Caco-2 (cell line): ENCODE measurements at regions not wholly inside any gene's neighbourhood (a gene's known extent, or its start where the extent isn't known, plus 50 kb on each side); places are given as distances from the start of the nearest gene placed in this dataset.

Experiments
- BruUV-seq: library from RNA; stranded (reverse); fragments of 400-500 nt; replicated peaks from 2 replicates; lab custom pipeline; 2021; lab: Mats Ljungman, UMichigan
- CTCF ChIA-PET: fragments of 300-600 bp; sonication (Branson Sonifier 250); formaldehyde crosslinking; loops from one replicate; lab custom pipeline; 2022; ENCODE audit warnings: antibody characterized with exemption; lab: Charles Lee
- POLR2A ChIA-PET: fragments of 300-600 bp; sonication (Branson Sonifier 250); formaldehyde crosslinking; loops from one replicate; lab custom pipeline; 2022; ENCODE audit warnings: antibody characterized with exemption; lab: Charles Lee
- DNase-seq, 2 experiments: peaks; one replicate each; pipeline versions ENCODE4 v3.0.0 to v3.0.0-alpha.2; 2020 to 2022
- H3K27me3 ChIP-seq: replicated peaks from 2 replicates; pipeline ENCODE4 v1.6.0; 2011; ENCODE audit warnings: low read length; ENCODE audit not compliant: control insufficient read depth, insufficient read depth
- H3K36me3 ChIP-seq: 2 replicates; pipeline ENCODE4 v1.5.1; 2011; ENCODE audit warnings: low read length; ENCODE audit not compliant: control insufficient read depth, insufficient read depth
- H3K4me1 ChIP-seq: fragments of 250-450 bp; sonication (Bioruptor Pico); 2 replicates; pipeline ENCODE4 v1.5.1; 2020; ENCODE audit warnings: mild to moderate bottlenecking
- H3K4me3 ChIP-seq: 2 replicates; pipeline ENCODE4 v1.5.1; 2011; ENCODE audit warnings: low read depth, mild to moderate bottlenecking, control low read depth, low read length
- H3K9me3 ChIP-seq: fragments of 250-450 bp; sonication (Bioruptor Pico); 2 replicates; pipeline ENCODE4 v1.5.1; 2020; ENCODE audit warnings: mild to moderate bottlenecking, moderate library complexity
- H3K27ac Mint-ChIP-seq: one replicate; pipeline ENCODE4 v1.8.0; 2022; ENCODE audit warnings: mixed read lengths; ENCODE audit not compliant: unreplicated experiment
- H3K27me3 Mint-ChIP-seq: one replicate; pipeline ENCODE4 v1.8.0; 2022; ENCODE audit warnings: mixed read lengths; ENCODE audit not compliant: insufficient read depth, unreplicated experiment
- H3K36me3 Mint-ChIP-seq: one replicate; pipeline ENCODE4 v1.8.0; 2022; ENCODE audit warnings: mild to moderate bottlenecking, mixed read lengths; ENCODE audit not compliant: insufficient read depth, unreplicated experiment
- H3K4me1 Mint-ChIP-seq: one replicate; pipeline ENCODE4 v1.8.0; 2022; ENCODE audit warnings: low read depth, mixed read lengths; ENCODE audit not compliant: unreplicated experiment
- H3K4me3 Mint-ChIP-seq: one replicate; pipeline ENCODE4 v1.8.0; 2022; ENCODE audit warnings: mild to moderate bottlenecking, moderate library complexity, mixed read lengths; ENCODE audit not compliant: unreplicated experiment
- H3K9me3 Mint-ChIP-seq: one replicate; pipeline ENCODE4 v1.8.0; 2022; ENCODE audit warnings: mixed read lengths; ENCODE audit not compliant: unreplicated experiment
- intact Hi-C: fragments of 100-400 bp; cut with micrococcal nuclease; formaldehyde crosslinking; loops from one replicate; pipeline ENCODE4 v1.10.0; 2022; ENCODE audit not compliant: unreplicated experiment
- TF ChIP-seq, protein P1 (sequence below), 2 experiments: fragments of 200-600 bp in 1 of 2; IDR thresholded peaks; 1 replicate in 1 of 2; 2 replicates in 1 of 2; pipeline versions ENCODE4 v1.5.1 to v1.8.0; 2011 to 2022; ENCODE audit warnings: antibody characterized with exemption in 1 of 2, control low read depth in 1 of 2, inconsistent platforms in 1 of 2, low read depth in 1 of 2, low read length in 1 of 2, mild to moderate bottlenecking in 1 of 2, moderate library complexity in 1 of 2; ENCODE audit not compliant: insufficient read depth in 1 of 2, severe bottlenecking in 1 of 2, unreplicated experiment in 1 of 2

DNA sequence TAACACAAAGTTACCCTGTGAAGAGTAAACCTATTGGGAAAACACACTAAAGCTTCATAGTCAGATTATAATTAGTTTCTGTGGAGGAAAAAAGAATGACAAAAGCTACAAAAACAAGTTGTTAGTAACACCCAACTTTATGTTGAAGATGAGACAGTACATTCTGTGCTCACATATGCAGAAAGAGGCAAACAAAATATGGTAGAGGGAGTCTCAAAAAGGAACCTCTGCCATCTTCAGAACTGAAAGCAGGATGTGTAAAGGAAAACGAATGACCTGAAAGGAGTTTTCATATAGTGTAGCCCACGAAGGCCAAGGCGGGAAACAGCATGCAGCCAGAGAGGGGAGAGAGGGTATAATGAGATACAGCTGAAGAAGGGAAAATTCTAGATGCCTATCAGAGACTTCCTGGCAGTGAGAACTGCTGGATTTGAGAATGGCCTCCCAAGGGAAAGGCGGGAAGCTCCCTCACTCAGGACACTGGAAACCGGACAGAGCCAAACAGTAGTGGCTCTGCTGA is 84.1 kb upstream of the HEY2 start:
- H3K4me3 ChIP-seq: no peak overlapping the region
- no peaks in the 10 kb centered on the region for H3K36me3 ChIP-seq
- intact Hi-C loops: no loop called here
- POLR2A ChIA-PET: interaction anchor here (0.6 kb wide), 1 partner anchor 364 kb away, joined by 6 read pairs; the partner anchor contains the start of gene HDDC2
- peaks cover 14% of the 10 kb centered on the region for H3K27me3 Mint-ChIP-seq
- CTCF ChIA-PET: no interaction called here
- no peaks in the 10 kb centered on the region for H3K9me3 ChIP-seq
- H3K4me1 ChIP-seq: no peaks in the 10 kb centered on the region
- no peaks in the 10 kb centered on the region for H3K4me1 Mint-ChIP-seq
- no peaks in the 10 kb centered on the region; the same call in 1 of the 2 replicates for H3K27me3 ChIP-seq
- DNase-seq: no peak
- H3K36me3 Mint-ChIP-seq: no peaks in the 10 kb centered on the region
- no peak overlapping the region for H3K27ac Mint-ChIP-seq
- H3K4me3 Mint-ChIP-seq: no peak overlapping the region
- H3K9me3 Mint-ChIP-seq: no peaks in the 10 kb centered on the region
- TF ChIP-seq, protein P1, sequence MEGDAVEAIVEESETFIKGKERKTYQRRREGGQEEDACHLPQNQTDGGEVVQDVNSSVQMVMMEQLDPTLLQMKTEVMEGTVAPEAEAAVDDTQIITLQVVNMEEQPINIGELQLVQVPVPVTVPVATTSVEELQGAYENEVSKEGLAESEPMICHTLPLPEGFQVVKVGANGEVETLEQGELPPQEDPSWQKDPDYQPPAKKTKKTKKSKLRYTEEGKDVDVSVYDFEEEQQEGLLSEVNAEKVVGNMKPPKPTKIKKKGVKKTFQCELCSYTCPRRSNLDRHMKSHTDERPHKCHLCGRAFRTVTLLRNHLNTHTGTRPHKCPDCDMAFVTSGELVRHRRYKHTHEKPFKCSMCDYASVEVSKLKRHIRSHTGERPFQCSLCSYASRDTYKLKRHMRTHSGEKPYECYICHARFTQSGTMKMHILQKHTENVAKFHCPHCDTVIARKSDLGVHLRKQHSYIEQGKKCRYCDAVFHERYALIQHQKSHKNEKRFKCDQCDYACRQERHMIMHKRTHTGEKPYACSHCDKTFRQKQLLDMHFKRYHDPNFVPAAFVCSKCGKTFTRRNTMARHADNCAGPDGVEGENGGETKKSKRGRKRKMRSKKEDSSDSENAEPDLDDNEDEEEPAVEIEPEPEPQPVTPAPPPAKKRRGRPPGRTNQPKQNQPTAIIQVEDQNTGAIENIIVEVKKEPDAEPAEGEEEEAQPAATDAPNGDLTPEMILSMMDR (IDR thresholded peaks at IDR 0.05; ENCODE audit: insufficient read depth in 1 of 2, low read depth in 1 of 2, low read length in 1 of 2, severe bottlenecking in 1 of 2, unreplicated experiment in 1 of 2): no peak
- no TSS peak for BruUV-seq

DNA sequence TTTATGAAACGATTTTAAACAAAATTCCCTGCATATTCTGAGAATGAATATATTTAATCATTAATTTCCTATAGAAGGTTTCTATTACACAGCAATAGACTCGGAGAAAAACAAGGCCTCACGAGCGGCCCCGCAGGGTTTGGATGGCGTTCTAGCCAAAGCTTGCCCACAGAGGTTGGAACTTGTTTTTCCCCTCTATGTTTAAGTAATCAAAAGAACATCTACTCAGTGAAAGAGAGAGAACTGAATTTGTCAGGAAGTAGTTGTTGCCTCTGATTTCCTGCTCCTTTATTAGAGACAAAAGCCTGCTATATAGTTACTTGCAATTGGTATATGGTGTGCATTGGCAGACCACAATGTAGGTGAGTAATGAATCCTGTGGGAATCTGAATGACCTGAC is 82.1 kb upstream of the HEY2 start:
- POLR2A ChIA-PET: no interaction called here
- intact Hi-C loops: no loop called here
- CTCF ChIA-PET: no interaction called here
- no peaks in the 10 kb centered on the region for H3K9me3 Mint-ChIP-seq
- no peaks in the 10 kb centered on the region for H3K9me3 ChIP-seq
- H3K27me3 ChIP-seq: no peaks in the 10 kb centered on the region; the same call in 1 of the 2 replicates
- H3K27ac Mint-ChIP-seq: no peak overlapping the region
- DNase-seq: no peak
- TF ChIP-seq, protein P1 (IDR thresholded peaks at IDR 0.05; ENCODE audit: insufficient read depth in 1 of 2, low read depth in 1 of 2, low read length in 1 of 2, severe bottlenecking in 1 of 2, unreplicated experiment in 1 of 2): no peak
- BruUV-seq: no TSS peak
- H3K4me3 Mint-ChIP-seq: no peak overlapping the region
- no peaks in the 10 kb centered on the region for H3K36me3 ChIP-seq
- no peak overlapping the region for H3K4me3 ChIP-seq
- H3K27me3 Mint-ChIP-seq: peaks cover 14% of the 10 kb centered on the region
- no peaks in the 10 kb centered on the region for H3K4me1 ChIP-seq
- H3K36me3 Mint-ChIP-seq: no peaks in the 10 kb centered on the region
- no peaks in the 10 kb centered on the region for H3K4me1 Mint-ChIP-seq

DNA sequence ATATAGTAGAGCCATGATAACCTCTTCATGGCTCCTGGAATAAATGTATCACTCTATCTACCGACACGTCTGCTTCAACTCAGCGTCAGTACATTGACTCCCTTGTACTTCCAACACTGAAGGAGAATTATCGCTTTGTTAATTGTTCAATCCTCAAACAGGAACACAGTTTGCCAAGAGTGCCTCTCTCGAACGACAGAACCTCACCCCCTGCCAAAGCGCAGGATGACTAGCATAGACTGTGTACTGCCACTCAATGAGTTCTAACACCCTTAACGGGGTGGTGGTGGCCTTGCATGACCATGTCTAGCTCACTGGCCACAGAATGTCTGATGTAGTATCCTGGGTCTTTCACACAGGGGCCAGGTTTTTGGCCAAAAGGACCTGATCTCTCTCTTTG is 81.4 kb upstream of the HEY2 start:
- peaks cover 17% of the 10 kb centered on the region for H3K27me3 Mint-ChIP-seq
- H3K4me3 ChIP-seq: no peak overlapping the region
- no peaks in the 10 kb centered on the region for H3K36me3 ChIP-seq
- no TSS peak for BruUV-seq
- no peaks in the 10 kb centered on the region for H3K36me3 Mint-ChIP-seq
- CTCF ChIA-PET: no interaction called here
- intact Hi-C loops: no loop called here
- no peak for DNase-seq
- no peaks in the 10 kb centered on the region for H3K9me3 ChIP-seq
- no peak overlapping the region for H3K27ac Mint-ChIP-seq
- H3K4me1 Mint-ChIP-seq: no peaks in the 10 kb centered on the region
- no peaks in the 10 kb centered on the region; the same call in 1 of the 2 replicates for H3K27me3 ChIP-seq
- no peak overlapping the region for H3K4me3 Mint-ChIP-seq
- no peaks in the 10 kb centered on the region for H3K4me1 ChIP-seq
- no peaks in the 10 kb centered on the region for H3K9me3 Mint-ChIP-seq
- POLR2A ChIA-PET: no interaction called here
- TF ChIP-seq, protein P1 (IDR thresholded peaks at IDR 0.05; ENCODE audit: insufficient read depth in 1 of 2, low read depth in 1 of 2, low read length in 1 of 2, severe bottlenecking in 1 of 2, unreplicated experiment in 1 of 2): no peak
